Inferior parietal cortex (tissue), 1 donor: ENCODE measurements at regions not wholly inside any gene's neighbourhood (a gene's known extent, or its start where the extent isn't known, plus 50 kb on each side); places are given as distances from the start of the nearest gene placed in this dataset.

ENCODE experiments used
- DNase-seq: peaks from one replicate; pipeline ENCODE4 v3.0.0-alpha.2; 2016; ENCODE audit errors: extremely low spot score

GRCh38 chr3:117512975-117513374, 803.4 kb downstream of the TUSC7 start:
- DNase-seq: no peak

- no peak for DNase-seq
Observed at GRCh38 chr3:117515309-117515708, 805.7 kb downstream of the TUSC7 start.

- no peak for DNase-seq
Observed at GRCh38 chr3:117518364-117518763, 808.8 kb downstream of the TUSC7 start.

GRCh38 chr3:117519776-117520175, 810.2 kb downstream of the TUSC7 start:
- no peak for DNase-seq

- DNase-seq: no peak
Observed at GRCh38 chr3:117520582-117520981, 811.0 kb downstream of the TUSC7 start.

- DNase-seq: no peak
Observed at GRCh38 chr3:117523418-117523817, 813.8 kb downstream of the TUSC7 start.

GRCh38 chr3:117524890-117525289, 815.3 kb downstream of the TUSC7 start:
- no peak for DNase-seq

GRCh38 chr3:117526470-117527079, 817.0 kb downstream of the TUSC7 start:
- peak; percentile 83 for DNase-seq

- no peak for DNase-seq
Observed at GRCh38 chr3:117527346-117527745, 817.8 kb downstream of the TUSC7 start.

- DNase-seq: no peak
Observed at GRCh38 chr3:117528688-117529087, 819.1 kb downstream of the TUSC7 start.

- no peak for DNase-seq
Observed at GRCh38 chr3:117531078-117531767, 821.6 kb downstream of the TUSC7 start.

GRCh38 chr3:117532268-117532667, 822.7 kb downstream of the TUSC7 start:
- DNase-seq: peak; percentile 37

- no peak for DNase-seq
Observed at GRCh38 chr3:117534138-117534537, 824.6 kb downstream of the TUSC7 start.

GRCh38 chr3:117536006-117536405, 826.4 kb downstream of the TUSC7 start:
- no peak for DNase-seq

GRCh38 chr3:117537949-117538348, 828.4 kb downstream of the TUSC7 start:
- no peak for DNase-seq

- no peak for DNase-seq
Observed at GRCh38 chr3:117539729-117540128, 830.1 kb downstream of the TUSC7 start.

GRCh38 chr3:117540597-117540996, 831.0 kb downstream of the TUSC7 start:
- DNase-seq: no peak

GRCh38 chr3:117541721-117542120, 832.1 kb downstream of the TUSC7 start:
- DNase-seq: no peak

GRCh38 chr3:117543521-117543920, 833.9 kb downstream of the TUSC7 start:
- DNase-seq: no peak

GRCh38 chr3:117545484-117545883, 835.9 kb downstream of the TUSC7 start:
- no peak for DNase-seq

GRCh38 chr3:117547956-117548550, 838.5 kb downstream of the TUSC7 start:
- DNase-seq: no peak

- no peak for DNase-seq
Observed at GRCh38 chr3:117548600-117548999, 839.0 kb downstream of the TUSC7 start.

GRCh38 chr3:117549716-117550115, 840.1 kb downstream of the TUSC7 start:
- DNase-seq: no peak
